CD4-positive, alpha-beta T cell treated with Interferon gamma for 1 hour (primary cell): ENCODE measurements at regions not wholly inside any gene's neighbourhood (a gene's known extent, or its start where the extent isn't known, plus 50 kb on each side); places are given as distances from the start of the nearest gene placed in this dataset.
A peak's percentile ranks its signal among the peaks of the same experiment; 100 is the strongest.
"Not testable (repeated sequence)": the region's sequence is repeated elsewhere in the genome, so short reads cannot be mapped to it uniquely, and the experiment has no call there.

Experiments used
- DNase-seq: peaks from one replicate; pipeline ENCODE4 v3.0.0-alpha.2; 2020

DNA sequence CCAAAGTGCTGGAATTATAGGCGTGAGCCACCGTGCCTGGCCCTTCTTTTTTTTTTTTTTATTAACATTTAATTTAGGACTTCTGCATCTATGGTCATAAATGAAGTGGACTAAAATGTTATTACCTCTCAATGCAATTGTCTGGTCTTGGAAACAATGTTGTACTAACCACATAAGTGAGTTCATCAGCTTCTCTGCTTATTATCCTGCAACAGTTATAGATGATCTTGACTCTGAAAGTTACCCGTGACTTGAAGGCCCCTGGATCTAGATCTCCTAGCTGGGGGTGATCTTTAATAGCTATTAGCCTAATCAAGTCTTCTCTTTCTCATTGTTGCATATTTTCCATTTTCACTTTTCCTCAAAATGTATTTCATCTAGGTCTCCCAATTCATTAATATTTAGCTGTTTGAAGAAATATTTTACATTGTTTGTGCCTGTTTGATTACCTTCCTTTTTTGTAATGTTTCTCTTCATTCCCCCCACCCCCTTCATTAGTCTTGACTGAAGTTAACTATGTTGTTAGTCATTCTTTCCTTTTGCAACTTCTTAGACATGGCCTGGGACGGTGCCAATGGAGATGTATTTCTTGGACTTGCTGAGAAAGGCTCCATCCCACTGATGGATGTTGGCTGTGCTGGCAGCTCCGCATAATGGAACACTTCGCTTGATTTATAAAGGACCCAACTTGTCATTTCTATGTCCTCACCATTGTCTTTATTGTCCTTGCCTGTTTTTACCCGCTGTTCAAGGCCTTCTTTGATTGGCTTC, 141.6 kb upstream of the RIOK3 start:
- no peak for DNase-seq

DNA sequence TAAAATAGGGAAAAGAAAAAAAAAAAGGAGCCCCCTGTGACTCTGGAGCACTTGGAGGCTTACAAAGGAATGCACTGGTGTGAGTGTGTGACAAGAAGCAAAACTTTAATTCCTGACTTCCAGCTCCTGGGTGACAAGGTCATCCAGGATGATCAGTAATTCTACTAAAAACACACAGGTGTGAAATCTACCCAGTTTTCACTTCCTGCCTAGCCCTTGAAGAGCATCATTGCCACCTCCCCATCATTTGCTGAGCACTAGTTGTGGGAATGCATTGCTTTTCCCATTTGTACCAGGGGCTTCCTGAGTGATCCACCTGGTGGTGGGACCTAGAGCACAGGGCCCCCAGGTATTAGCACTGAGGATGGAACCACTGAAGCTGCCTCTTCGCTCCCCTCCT, 139.7 kb upstream of the RIOK3 start:
- DNase-seq: no peak

DNA sequence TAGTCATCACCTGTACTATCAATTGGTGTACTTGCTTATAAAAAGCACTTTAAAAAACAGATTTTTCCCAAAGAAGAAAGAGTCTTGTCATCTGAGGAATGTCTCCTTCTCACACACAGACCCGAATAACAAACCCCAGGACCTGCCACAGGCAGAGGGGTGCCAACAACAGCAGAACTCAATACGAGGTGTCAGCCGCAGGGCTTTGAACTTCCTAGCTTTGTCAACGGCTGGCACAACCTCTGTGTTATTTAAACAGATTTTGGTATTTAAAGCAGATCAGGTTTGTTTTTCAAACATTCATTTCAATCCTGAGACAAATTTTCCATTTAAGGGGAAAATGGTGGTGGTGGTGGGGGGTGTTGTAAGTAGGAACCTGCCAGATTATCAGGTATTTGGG, 138.4 kb upstream of the RIOK3 start:
- no peak for DNase-seq

DNA sequence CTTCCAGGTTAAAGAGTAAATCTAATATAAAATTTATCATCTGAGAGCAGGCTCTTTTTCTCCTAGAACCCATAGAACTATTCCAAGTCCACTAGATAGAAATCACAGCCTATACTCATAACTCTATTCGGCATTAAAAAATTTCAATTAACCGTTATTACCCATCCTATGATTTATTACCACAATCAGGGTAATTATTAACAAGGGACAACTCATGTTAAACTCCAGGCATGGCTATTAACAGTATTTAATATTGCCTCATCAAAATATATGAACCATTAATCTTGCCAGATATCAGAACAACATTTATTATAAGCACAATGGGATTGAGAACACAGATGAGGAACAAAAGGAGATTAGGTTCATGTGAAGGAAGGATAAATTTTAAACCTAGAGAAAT, 136.8 kb upstream of the RIOK3 start:
- DNase-seq: no peak

DNA sequence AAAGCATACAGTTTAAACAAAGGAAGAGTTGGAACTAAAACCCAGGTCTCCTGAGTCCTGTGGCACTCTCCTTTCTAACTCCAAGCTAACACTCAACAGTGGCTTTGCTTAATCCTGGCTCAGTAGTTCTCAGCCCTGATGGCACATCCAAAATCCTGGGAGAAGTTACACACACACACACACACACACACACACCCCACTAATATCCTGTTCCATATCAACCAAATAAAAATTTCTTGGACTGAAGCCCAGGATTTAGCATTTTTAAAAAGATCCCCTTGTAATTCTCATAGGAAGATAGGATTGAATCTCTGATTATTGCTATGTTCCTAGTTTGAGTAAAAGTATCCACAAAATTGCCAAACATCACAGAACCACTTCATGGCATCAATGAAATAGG, 136.1 kb upstream of the RIOK3 start:
- DNase-seq: no peak

DNA sequence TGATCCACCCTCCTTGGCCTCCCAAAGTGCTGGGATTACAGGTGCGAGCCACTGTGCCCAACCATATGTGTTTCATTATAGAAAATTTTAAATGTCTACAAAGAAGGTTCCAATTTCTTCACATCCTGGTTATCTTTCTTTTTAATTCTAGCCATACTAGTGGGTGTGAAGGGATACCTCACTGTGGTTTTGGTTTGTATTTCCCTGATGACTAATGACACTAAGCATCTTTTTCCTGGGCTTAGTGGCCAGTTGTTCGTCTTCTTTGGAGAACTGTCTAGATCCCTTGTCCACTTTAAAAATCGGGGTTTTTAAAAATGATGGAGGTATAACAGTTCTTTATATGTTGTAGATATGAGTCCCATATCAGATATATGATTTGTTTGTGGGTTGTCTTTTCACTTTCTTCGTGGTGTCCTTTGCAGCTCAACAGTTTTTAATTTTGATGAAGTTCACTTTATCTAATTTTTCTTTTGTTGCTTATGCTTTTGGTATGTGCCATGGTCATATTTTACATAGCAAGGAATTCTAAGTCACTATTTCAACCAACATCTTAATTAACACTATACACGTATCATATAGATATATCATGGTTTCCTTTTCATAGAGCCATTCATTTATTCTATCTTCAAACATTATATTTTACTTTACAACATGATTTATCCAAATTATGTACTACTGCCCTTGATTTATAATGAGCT, 135.0 kb upstream of the RIOK3 start:
- no peak for DNase-seq

DNA sequence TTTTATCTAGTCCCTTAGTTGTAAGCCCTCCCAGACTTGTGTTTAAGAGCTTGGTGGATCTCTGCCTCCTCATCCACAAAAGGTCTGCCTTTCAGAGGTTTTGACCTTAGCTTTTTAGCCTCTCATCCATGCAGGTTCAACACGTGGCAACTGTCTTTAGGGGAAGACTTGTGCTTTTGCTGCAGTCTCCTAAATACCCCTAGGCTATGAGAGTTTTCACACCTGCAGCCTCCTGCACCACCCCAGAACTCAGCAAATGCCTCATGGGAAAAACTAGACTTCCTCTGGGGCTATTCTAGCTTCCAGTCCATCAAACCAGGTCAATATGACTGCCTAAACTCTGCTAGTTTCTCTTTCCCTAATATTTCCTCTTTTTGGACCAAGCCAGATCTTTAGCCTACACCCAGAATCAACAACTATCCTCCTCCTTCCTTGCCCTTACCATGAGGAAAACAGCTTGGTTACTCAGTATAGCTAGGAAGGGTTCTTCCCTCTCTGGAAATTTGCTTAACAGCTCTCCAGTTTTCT, 132.3 kb upstream of the RIOK3 start:
- no peak for DNase-seq

DNA sequence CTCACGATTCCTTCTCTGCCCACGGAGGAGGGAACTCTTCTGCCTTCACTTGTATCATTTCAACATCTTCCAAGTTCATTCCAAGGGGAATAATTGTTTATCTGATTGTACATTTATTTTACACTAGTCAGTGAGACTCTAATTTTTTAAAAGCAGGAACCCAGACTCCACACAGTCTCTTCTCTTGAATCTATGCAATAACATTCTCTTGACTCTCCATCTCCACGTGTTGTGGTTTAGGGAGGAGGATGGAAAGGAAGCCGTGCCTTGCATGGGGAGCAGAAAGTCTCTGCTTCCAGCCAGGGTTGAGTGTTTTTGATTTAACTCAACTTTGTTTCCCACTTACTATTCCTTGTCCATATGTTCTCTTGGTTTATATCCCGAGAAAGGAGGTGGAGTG, 131.1 kb upstream of the RIOK3 start:
- no peak for DNase-seq

DNA sequence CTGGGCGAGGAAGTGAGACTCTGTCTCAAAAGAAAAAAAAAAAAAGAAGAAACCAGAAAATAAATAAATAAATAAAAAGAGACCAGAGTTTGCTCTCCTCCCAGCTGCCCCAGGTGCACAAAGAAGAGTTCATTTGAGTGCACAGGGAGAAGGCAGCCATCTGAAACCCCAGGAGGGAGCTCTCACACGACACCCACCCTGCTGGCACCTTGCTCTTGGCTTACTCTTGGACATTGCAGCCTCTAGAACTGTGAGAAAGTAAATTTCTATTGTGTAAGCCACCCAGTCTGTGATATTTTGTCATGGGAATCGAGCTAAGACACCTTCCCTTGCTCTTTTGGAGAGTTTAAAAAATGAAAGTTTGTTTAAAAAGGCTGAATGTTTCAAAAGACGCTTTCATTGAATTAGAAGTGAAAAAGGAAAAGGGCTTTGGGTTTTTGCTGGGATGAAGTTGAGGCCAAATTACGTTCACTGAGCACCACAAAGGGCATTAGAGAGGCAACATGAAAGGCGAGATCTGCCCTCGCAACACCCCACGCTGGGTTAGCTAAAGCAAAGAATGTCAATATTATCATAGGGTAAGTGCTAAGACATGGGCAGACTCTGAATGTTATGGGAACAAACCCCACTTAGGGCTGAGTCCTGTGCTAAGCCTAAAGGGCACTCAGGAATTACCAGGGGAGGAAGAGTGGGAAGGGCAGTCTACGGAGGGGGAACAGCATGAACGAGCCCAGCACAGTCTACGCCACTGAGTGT, 128.9 kb upstream of the RIOK3 start:
- no peak for DNase-seq

DNA sequence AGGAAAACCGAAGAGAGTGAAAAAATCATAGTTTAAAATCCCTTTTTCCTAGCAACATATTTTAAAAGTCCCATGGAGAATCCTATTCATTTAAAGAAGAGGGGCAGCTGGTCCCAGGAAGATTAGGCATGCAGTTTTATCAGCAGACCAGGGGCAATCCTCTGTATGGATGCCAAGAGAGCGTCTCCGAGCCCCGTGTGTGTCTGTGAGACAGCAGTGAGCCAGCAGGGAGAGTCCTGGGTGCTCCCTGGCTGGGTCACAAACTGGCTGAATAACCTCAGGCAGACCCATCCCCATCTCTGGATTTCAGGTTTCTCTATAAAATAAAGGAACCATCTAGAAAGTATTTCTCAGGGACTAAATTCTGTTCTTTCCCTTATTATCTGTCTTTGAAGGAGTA, 128.2 kb upstream of the RIOK3 start:
- DNase-seq: no peak

DNA sequence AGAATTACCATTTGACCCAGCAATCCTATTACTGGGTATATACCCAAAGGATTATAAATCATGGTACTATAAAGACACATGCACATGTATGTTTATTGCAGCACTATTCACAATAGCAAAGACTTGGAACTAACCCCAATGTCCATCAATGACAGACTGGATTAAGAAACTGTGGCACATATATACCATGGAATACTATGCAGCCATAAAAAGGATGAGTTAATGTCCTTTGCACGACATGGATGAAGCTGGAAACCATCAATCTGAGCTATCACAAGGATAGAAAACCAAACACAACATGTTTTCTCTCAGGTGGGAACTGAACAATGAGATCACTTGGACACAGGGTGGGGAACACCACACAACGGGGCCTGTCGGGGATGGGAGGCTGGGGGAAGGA, 123.4 kb upstream of the RIOK3 start:
- not testable (repeated sequence) for DNase-seq

DNA sequence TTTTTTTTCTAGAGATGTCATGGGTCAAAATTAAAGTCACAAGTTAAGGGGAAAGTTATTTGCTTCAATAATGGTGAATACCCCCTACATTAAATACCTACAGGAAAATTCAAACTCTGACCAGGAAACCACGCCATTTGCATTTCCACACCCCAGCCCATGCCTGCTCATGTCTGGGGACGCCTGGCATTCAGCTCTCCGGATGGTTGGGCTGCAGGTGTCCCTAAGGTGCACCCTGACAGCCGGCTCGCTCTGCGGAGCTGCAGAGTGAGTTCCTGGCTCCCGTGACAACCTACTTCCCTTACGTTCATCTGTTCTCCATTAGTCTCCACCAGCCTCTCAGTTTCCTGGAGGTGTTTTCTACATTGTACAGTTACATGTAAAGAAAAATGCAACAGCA, 122.7 kb upstream of the RIOK3 start:
- peak; percentile 7 for DNase-seq

DNA sequence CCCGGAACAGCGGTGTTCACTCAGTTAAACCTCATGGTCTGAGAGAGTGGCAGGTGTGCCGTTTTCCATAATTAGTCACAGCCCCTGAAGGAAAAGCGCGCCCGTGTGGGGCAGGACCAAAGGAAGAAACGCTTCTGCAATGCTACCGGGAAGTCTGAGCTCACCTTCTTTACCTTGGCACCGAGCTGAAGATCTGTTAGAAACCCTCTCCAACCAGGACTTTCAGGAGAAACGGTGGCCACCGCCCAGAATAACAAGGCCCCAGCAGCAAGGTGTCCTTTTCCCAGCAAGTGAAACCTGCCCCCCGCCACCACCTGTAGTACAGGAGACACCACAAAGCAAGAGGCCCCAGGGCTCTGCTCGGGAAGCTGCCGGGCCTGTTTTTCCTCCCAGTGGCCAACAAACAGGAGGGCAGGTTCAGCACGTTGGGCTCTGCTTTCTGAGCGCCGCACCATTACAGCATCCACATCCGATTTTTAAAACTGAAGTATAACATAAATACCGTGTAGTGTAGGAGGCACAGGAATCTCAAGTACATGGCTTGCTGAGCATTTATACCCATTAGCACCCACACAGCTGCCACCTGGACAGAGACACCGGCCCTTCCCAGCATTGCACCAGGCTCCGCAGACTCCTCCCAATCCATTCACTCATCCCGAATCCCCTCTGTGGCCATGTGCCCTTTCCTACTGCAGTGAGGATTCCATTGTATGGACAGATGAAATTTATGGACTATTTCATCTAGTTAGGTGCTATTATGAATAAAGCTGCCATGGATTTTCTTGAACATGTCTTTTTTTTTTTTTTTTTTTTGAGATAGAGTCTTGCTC, 121.8 kb upstream of the RIOK3 start:
- DNase-seq: no peak

DNA sequence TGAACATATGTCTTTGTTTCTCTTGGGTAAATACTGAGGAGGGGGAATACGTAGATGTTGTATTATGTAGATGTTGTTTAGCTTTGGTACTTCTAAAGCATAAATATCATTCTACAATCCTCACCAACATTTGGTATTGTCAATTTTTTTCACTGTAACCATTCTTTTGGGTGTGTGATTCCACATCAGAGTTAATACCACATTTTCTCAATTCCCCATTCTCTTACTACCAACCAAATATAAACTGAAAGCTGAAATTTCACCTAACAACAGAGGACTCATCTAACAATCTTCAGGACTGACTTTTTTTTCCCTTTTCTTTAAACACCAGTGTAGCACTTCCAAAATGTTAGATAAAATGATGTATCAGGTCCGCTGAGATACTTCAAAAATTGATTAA, 120.7 kb upstream of the RIOK3 start:
- no peak for DNase-seq

DNA sequence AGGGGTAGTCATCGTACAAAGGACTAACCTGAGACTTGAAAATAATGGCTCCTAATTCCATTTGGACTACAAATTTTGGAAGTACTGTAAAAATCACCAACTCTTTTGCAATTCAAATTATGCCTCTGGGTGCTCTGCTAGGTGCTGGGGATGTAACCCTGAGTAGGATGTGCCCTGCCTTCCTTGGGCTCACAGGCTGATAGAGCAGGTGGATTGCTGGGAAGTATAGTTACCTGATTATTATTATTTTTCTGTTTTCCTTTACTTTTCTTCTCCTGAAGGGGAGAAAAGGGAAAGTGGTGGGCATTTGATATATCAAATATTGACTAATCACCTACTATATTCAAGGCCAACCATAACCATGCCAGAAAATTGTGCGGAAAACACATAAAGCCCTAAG, 119.3 kb upstream of the RIOK3 start:
- no peak for DNase-seq

DNA sequence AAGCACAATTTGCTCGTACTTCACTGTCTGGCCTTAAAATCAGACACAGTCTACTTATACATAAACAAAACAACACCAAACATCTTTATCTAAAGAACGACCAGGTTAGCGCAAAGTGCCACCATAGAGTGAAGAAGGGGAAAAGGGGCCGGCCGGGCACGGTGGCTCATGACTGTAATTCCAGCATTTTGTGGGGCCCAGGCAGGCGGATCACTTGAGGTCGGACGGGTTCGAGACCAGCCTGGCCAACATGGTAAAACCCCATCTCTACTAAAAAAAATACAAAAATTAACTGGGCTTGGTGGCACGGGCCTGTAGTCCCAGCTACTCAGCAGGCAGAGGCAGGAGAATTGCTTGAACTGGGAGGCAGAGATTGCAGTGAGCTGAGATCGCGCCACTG, 118.5 kb upstream of the RIOK3 start:
- no peak for DNase-seq

DNA sequence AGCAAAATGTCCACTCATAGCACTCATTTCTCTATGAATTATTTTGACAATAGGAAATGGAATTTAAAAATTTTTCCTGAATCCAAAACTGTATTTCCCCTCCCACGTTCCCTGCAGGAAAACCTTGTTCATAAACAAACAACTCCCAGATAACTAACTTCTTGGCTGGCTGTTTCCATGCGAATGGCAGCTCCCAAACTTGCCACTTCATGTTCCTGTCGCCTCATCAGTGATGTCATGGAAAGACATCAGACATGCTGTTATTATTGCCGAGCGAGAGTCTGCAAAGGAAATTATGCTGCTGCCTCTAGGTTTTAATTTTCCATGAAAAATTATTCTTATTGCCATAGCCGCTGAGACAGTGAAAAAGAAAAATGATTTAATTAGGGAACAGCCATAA, 117.0 kb upstream of the RIOK3 start:
- no peak for DNase-seq

DNA sequence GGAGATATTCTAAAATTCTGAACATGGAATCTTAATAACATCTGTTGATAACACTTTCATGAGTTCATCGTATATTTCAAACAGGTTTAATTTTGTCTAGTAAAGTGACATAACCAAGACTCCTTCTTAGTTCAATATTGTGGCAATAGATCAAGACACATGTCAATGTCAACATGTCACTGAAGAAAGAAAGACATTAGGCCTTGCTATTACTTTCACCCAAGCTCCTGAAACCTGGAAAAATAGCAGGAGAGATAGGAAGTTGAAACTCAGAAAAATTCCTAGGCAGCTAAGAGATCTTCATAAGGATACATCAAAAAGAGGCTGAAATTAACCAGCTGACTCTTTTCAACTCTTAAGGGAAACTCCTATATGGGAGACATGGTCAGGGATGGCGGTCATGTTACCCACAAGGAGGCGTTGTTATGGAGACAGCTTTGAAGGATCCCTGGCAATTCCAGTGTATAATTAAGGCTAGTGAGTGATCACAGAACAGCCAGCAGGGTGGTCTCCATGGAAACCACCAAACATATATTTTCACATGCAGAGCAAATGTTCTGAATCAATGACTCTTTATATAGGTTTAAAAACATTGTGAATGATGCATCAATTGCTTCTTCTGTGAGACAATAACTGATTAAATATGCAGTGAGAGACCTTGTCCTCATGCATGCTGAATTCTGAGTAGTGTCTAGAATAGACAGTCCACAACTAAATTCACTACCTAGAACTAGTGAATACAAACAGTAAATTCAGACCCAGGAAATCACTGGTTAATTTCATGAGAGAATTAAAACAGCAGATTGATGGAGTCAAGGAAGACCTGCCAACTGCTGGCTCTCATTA, 115.3 kb upstream of the RIOK3 start:
- DNase-seq: no peak

DNA sequence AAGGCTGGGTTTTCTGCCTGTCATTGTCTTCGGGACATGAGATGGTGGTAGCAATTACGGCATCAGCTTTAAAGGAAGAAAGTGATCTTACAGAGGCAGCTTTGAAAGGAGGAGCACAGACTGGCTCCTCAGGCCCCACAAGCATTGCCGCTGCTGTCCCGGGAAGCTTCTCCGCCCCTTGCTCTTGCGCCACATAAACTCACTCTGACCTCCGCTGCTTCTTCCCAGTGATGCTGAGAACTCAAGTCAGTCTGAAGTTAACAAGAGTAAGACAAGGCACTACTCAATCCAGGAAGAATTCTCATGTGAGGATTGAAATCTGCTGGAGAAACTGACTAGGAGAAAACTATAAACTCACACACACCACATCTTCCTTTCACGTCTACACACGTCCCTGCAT, 112.4 kb upstream of the RIOK3 start:
- no peak for DNase-seq

DNA sequence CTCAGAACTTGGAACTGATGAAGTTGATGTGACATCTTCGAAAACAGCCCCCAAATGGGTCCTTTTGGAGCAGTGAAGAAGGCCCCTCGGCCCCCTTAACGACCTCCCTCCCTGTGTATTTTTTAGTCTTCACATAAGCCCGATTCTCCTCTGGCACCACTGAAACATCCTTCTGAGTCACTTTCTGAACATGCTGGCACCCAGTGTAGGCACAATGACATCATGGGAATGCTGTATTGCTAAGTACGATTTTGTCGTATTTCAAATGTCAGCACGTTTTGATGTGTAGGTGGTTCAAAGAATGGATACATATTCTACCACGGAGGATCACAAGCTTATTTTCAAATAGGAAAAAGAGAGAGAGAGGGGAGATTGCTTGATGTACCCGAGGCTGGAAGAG, 111.7 kb upstream of the RIOK3 start:
- no peak for DNase-seq

DNA sequence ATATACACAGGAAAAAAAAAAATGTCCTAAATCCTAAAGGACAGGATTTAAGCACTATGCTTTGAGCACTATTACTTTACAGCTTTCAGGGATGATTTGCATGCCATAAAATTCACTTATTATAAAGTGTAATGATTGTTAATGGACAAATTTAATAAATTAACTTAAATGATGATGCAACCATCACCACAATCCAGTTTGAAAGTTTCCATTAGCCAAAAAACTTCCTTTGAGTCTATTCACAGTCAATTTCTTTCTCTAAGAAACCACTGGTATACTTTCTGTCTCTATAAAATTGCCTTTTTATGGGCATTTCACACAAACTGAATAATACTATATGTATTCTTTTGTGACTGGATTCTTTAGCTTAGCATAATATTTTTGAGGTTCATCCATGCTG, 111.1 kb upstream of the RIOK3 start:
- DNase-seq: no peak

DNA sequence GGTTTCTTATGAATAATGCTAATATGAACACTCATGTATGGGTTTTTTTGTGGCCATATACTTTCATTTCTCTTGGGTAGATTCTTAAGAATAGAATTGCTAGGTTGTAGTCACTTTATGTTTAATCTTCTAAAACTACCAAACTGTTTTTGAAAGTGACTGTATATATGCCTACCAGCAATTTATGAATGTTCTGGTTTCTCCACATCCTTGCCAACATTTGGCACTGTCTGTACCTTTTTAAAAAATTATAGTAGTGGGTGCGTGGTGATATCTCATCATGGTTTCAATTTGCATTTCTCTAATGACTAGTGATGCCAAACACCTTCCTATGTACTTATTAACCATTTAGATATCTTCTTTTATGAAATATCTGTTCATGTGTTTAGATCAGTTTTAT, 110.6 kb upstream of the RIOK3 start:
- DNase-seq: no peak
